Occipital lobe (tissue), 1 donor: ENCODE measurements at regions not wholly inside any gene's neighbourhood (a gene's known extent, or its start where the extent isn't known, plus 50 kb on each side); places are given as distances from the start of the nearest gene placed in this dataset.

Experiments
- DNase-seq: peaks from one replicate; lab custom pipeline; 2025; lab: John Stamatoyannopoulos, UW

DNA sequence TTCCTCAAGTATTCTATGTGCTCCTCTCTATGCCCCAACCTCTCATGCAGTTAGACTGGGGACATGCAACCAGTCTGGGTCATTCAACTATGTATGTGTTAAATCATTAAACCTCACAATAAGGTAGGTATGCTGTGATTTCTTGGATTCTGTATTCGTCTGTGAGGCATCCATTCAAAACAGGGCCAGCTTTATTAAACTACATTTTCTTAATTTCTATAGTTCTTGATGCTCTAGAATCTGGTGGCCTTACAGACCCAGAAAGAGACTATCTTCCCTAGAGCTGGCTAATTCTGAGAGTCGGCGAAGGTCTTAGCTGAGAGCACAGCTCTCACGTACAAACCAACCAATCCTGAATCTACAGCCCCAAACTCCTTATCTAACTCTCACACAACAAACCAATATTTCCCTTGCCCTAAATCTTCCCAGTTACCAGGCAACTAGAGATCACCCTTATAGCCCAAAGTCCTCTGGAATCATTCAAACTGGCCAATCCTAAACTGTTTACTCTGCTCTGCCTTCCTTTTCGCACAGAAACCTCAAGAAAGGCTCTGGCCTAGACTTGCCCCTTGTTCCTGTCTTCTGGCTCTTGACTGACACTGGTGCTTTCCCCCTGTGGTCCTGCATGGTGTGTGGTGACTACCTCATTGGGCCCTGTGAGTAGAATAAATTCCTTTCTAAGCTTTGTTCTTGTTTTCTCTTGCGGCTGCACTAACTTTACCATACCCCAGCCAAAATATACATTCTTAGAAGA, 203.5 kb upstream of the TET2 start:
- DNase-seq: no peak

- no peak for DNase-seq
Observed at GRCh38 chr4:104944596-104944995, 202.1 kb upstream of the TET2 start.

DNA sequence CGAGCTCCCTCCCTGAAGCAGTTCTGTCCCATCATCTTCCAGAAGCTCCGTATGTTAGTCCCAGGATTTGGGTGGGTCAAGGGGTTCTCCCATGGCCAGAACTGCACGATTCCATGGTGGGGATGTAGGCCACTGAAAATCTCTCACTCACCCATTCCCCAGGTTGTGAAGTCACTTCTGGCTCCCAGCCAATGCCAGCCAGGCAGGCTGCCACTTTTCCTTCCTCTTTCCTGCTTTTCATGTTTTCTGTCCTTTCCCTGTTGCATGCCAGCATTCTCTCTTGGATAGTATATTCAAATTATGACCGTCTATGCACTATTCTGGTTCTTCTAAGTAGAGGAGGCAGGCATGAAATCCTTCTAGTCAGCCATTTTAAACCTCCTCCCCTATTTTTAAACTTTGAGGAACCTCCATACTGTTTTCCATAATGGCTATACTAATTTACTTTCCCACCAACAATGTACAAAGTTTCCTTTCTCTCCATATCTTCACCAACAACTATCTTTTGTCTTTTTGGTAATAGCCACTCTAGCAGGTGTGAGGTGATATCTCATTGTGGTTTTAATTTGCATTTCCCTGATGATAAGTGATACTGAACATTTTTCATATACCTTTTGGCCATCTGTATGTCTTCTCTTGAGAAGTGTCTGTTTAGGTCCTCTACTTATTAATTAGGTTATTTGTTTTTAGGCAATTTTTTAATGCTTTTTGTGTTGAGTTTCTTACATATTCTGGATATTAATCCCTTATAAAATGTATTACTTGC, 182.1 kb upstream of the TET2 start:
- no peak for DNase-seq

- no peak for DNase-seq
Observed at GRCh38 chr4:104966349-104967033, 180.2 kb upstream of the TET2 start.

DNA sequence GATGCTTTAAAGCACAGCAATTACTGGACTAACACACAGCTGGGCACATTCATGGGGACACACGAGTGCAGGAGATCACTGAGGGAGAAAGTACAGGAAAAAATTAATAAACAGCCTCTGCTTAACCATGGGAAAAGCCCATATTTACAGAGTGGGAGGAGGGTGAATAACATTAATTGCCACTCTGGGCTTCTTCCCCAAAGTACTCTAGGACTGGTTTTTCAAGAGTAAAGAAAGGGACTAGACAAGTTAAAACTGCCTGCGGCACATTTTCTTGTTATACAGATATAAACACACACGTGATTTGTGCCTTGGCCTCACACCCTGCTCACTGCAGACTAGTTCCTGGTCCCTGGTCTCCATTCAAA, 179.7 kb upstream of the TET2 start:
- no peak for DNase-seq

DNA sequence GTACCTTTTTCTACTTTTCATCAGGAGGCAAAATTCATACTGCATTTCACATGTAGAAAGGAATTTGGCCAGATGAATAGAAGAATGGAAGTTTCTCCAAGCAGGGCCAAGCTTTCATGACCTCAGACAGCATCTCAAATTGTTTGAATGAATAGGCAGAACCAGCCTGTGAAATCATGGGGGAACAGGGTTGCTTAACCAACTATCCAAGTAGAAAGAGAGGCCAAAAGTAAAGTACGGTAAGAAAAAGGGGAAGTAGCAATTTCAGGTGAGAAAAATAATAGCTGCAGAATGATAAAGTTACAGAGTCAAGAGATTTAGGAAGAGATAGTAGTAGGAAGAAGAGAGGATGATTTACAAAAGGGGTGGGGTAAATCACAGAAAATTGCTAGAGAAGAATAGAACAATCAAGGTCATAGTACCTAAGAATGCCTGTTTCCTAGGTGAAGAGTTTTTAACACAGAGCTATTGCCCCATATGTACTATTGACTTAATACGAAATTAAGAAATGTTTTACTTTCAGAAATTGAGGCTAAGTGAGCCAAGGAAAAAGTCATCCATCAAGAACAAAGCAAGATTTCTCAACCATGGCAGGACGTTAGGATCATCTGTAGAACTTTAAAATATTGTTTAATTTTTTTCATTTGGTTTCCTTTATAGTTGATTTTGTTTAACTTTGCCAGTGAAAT, 177.1 kb upstream of the TET2 start:
- DNase-seq: no peak

GRCh38 chr4:104971462-104971861, 175.2 kb upstream of the TET2 start:
- DNase-seq: no peak

- no peak for DNase-seq
Observed at GRCh38 chr4:104973708-104974107, 173.0 kb upstream of the TET2 start.

- no peak for DNase-seq
Observed at GRCh38 chr4:104975617-104976016, 171.1 kb upstream of the TET2 start.

DNA sequence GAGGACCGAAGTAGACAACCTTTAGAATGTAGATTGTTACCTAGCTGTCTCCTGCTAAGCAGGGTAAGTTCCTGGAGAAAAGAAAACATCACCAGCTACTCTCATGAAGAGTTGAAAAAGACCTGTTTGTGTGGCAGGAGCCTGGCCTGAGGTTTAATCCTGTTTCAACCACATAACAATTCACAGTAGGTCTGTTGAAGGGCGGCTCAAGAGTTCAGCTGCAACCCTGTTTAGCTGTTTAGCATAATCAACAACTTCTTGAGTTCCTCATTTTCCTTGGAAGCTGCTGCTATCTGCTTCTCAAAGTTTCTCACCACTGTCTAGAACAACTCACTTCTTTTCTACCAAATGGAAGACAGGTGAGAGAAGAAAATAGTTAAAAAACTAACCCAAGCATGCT, 170.4 kb upstream of the TET2 start:
- no peak for DNase-seq

DNA sequence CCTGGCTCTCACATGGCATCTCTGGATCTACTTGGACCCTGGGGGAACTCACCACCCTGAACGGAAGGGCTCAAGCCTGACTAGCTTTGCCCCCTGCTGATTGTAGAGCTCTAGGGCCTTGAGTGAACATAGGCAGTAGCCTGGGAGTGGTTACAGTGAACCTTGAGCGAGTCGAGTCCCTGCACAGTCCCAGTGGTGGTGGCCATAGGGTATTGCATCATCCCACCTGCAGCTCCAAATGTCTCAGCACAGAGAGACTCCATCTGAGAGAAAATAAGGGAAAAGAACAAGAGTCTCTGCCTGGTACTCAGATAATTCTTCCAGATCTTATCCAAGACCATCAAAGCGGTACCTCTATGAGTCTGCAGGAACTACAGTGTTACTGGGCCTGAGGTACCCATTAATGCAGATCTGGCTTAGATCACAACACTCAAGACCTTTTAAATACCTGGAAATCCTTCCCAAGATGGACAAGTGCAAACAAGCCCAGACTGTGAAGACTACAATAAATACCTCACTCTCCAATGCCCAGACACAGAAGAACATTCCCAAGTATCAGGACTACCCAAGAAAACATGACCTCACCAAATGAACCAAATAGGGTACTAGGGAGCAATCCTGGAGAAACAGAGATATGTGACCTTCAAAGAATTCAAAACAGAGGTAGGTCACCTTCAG, 167.5 kb upstream of the TET2 start:
- no peak for DNase-seq

DNA sequence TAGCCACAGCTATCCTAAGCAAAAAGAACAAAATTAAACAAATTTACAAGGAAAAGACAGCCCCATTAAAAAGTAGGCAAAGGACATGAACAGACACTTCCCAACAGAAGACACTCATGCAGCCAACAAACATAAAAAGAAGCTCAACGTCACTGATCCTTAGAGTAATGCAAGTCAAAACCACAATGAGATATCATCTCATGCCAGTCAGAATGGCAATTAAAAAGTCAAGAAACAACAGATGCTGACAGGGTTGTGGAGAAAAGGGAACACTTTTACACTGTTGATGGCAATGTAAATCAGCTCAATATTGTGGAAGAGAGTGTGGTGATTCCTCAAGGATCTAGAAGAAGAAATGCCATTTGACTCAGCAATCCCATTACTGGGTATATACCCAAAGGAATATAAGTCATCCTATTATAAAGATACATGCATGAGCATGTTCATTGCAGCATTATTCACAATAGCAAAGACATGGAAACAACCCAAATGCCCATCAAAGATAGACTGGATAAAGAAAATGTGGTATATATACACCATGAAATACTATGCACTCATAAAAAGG, 163.0 kb upstream of the TET2 start:
- DNase-seq: no peak

DNA sequence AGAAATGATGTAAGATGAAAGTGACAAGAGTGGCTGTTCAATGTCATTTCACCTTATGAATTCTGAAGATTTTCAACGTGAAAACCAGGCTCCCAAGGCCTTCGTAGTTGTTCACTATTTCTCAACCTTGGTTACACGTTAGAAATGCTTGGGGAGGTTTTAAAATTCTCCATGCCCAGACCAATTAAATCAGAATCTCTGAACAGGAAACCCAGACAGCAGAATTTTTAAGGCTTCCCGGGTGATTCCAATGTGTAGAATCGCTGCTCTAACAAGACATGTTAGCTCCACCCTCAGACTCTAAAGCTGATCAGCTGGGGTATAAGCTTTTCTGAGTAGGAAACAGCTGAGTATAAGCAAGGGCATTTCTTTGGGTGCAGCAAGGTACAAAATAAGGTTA, 160.4 kb upstream of the TET2 start:
- no peak for DNase-seq

DNA sequence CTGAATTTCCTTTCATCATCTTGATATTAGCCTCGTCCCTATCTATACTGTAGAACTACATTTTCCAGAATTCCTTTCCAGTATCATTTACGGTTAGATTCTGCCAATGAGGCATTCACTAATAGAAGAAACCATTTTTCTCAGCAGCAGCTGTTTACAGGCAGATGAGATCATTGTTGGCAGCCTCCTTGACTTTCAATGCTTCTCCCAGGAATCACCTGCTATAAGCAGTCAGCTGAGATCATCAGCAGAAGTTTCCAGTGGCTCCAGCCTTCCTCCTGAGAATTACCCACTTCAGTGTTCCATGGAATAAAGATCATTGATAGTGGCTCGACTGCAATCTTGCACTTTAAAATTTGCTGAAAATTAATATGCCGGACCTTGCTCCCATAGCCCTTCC, 157.3 kb upstream of the TET2 start:
- DNase-seq: no peak

DNA sequence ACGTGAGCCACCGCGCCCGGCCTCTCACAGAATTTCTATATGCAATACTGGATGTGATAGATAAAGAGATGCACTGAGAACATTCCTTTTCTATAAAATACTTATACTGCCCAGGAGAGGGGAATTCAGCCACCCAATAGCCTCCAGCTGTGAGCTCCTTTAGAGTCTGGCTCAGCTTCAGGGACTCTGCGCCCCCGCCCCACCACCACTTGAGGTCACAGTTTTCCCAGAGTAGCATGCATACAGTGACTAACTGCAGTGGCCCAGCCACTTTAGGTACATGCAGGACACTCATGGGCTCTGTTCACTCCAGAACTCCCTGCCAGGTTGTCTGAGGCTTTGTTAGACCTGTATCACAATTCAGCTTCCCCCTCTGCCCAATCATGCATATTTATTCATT, 144.4 kb upstream of the TET2 start:
- DNase-seq: no peak

- no peak for DNase-seq
Observed at GRCh38 chr4:105014234-105014633, 132.4 kb upstream of the TET2 start.

GRCh38 chr4:105014635-105015034, 132.0 kb upstream of the TET2 start:
- DNase-seq: no peak

DNA sequence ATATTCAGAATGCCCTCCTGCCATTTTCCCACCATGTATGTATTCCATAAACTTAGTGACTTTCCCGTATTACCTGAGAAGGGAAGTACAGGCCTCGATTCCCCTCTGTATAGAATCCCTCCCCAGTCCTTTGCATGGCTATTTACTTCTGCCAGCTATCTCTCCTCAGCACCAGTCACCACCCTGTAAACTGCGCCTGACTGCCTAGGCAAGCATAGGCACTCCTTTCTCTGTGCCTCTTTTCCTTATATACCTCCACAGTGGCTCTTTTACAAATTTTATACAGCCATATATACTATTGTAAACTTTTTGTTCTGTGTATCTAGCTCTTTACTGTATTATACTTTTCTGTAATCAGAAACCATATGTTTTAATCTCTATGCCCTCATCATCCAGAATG, 130.9 kb upstream of the TET2 start:
- no peak for DNase-seq

- no peak for DNase-seq
Observed at GRCh38 chr4:105022811-105023667, 123.6 kb upstream of the TET2 start.

- no peak for DNase-seq
Observed at GRCh38 chr4:105023668-105024055, 123.0 kb upstream of the TET2 start.
